ENCODE measurements at regions not wholly inside any gene's neighbourhood (a gene's known extent, or its start where the extent isn't known, plus 50 kb on each side); places are given as distances from the start of the nearest gene placed in this dataset.

DNA sequence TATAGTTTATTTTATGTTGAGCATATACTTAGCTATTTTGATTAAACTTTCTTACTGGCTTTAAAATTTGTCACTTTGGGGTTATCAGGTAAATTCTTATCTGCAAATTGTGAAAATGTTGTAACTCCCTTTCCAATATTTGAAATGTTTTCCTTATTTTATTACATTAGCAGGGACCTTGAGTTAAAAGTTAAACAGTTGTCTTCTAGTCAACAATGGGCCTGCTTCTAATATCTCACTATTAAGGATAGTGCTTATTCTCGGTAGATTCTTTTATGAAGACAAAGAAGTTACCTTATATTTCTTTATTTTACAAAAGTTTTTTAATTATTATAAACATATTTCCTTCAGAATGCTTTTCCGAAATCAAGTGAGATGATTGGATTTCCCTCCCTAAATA, 53.7 kb upstream of the AHR start:
- H3K27me3 ChIP-seq (ENCODE audit: low read depth, low read length) = no peaks in the 10 kb centered on the region
- no peaks in the 10 kb centered on the region for H3K9me3 ChIP-seq (ENCODE audit: control insufficient read depth in 1 of 2, low read length in 2 of 2)
- no peaks in the 10 kb centered on the region for H3K36me3 ChIP-seq (ENCODE audit: control insufficient read depth in 1 of 2, insufficient read depth in 2 of 2, low read length in 2 of 2)
- H3K27ac ChIP-seq (ENCODE audit: low read length) = no peak overlapping the region
- H3K4me3 ChIP-seq (ENCODE audit: low read depth in 1 of 2, low read length in 2 of 2) = no peak overlapping the region
- H3K4me1 ChIP-seq (ENCODE audit: control insufficient read depth in 1 of 2, insufficient read depth in 2 of 2, low read length in 2 of 2) = no peaks in the 10 kb centered on the region

DNA sequence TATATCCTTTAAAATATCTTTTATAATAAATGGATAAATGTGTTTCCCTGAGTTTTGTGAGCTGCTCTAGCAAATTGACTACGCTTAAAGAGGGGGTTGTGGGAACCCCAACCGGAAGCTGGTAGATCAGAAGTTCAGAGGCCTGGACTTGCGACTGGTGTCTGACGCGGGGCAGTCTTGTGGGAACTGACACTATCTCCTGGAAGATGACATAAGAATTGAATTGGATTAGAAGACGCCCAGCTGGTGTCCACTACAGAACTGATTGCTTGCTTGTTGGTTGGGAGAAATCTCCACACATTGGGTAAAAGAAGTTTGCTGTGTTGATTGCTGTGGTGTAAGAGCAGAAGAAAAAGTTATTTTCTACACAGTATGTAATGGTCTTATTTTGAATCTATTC, 51.1 kb upstream of the AHR start:
- Histone ChIP-seq H3K4me3 (ENCODE audit: low read depth in 1 of 2, low read length in 2 of 2) (no peak overlapping the region), H3K27ac (ENCODE audit: low read length) (no peak overlapping the region), H3K9me3 (ENCODE audit: control insufficient read depth in 1 of 2, low read length in 2 of 2) (no peaks in the 10 kb centered on the region), H3K36me3 (ENCODE audit: control insufficient read depth in 1 of 2, insufficient read depth in 2 of 2, low read length in 2 of 2) (no peaks in the 10 kb centered on the region), H3K27me3 (ENCODE audit: low read depth, low read length) (no peaks in the 10 kb centered on the region), H3K4me1 (ENCODE audit: control insufficient read depth in 1 of 2, insufficient read depth in 2 of 2, low read length in 2 of 2) (no peaks in the 10 kb centered on the region)

DNA sequence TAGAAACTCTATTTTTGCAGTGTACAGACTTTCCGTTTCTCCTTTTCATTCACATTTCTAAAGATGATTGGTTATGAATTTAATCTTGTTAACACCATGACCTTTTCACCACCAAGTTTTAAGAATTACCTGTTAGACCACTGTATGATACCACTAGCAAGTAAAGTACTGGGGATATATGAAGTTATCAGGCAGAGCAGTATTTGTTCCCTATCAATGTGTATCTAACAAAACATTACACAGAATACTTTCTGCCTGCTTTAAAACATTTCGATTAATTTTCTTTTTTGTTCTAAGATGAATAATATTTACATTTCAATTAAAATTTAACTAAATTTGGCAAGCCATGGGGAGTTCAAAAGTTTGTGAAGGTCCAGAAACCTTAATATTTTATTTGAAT, 49.9 kb upstream of the AHR start:
- no peak overlapping the region for H3K27ac ChIP-seq (ENCODE audit: low read length)
- H3K36me3 ChIP-seq (ENCODE audit: control insufficient read depth in 1 of 2, insufficient read depth in 2 of 2, low read length in 2 of 2) = no peaks in the 10 kb centered on the region
- H3K4me1 ChIP-seq (ENCODE audit: control insufficient read depth in 1 of 2, insufficient read depth in 2 of 2, low read length in 2 of 2) = no peaks in the 10 kb centered on the region
- H3K9me3 ChIP-seq (ENCODE audit: control insufficient read depth in 1 of 2, low read length in 2 of 2) = no peaks in the 10 kb centered on the region
- H3K27me3 ChIP-seq (ENCODE audit: low read depth, low read length) = no peaks in the 10 kb centered on the region
- no peak overlapping the region for H3K4me3 ChIP-seq (ENCODE audit: low read depth in 1 of 2, low read length in 2 of 2)
